Trophoblast cell (in vitro differentiated cells and primary cell): ENCODE measurements at regions not wholly inside any gene's neighbourhood (a gene's known extent, or its start where the extent isn't known, plus 50 kb on each side); places are given as distances from the start of the nearest gene placed in this dataset.

ENCODE experiments used
- DNase-seq, 2 donors: peaks; one replicate each; pipeline ENCODE4 v3.0.0-alpha.2; 2016
- H2AFZ ChIP-seq: 2 replicates; pipeline ENCODE4 v1.6.1; 2013; ENCODE audit warnings: low read length, moderate library complexity, mild to moderate bottlenecking; ENCODE audit not compliant: insufficient read depth, poor library complexity
- H2AK5ac ChIP-seq: 2 replicates; pipeline ENCODE4 v1.6.1; 2013; ENCODE audit warnings: mild to moderate bottlenecking, low read length
- H2BK120ac ChIP-seq: 2 replicates; pipeline ENCODE4 v1.6.1; 2013; ENCODE audit warnings: low read length, mild to moderate bottlenecking, moderate library complexity; ENCODE audit not compliant: insufficient read depth, poor library complexity
- H2BK12ac ChIP-seq: 2 replicates; pipeline ENCODE4 v1.6.1; 2013; ENCODE audit warnings: mild to moderate bottlenecking, low read length, moderate library complexity
- H2BK5ac ChIP-seq: 2 replicates; pipeline ENCODE4 v1.6.1; 2013; ENCODE audit warnings: low read length, low read depth, moderate library complexity, mild to moderate bottlenecking; ENCODE audit not compliant: poor library complexity
- H3K14ac ChIP-seq: 2 replicates; pipeline ENCODE4 v1.6.1; 2013; ENCODE audit warnings: mild to moderate bottlenecking, low read length
- H3K18ac ChIP-seq: 2 replicates; pipeline ENCODE4 v1.6.1; 2013; ENCODE audit warnings: mild to moderate bottlenecking, low read length
- H3K23ac ChIP-seq: 2 replicates; pipeline ENCODE4 v1.6.1; 2013; ENCODE audit warnings: low read length
- H3K27ac ChIP-seq: 2 replicates; pipeline ENCODE4 v1.5.1; 2013; ENCODE audit warnings: low read depth, mild to moderate bottlenecking, inconsistent platforms, low read length, moderate library complexity
- H3K27me3 ChIP-seq: 2 replicates; pipeline ENCODE4 v1.6.1; 2013; ENCODE audit warnings: inconsistent platforms, mild to moderate bottlenecking, low read length, moderate library complexity; ENCODE audit not compliant: insufficient read depth
- H3K36me3 ChIP-seq, 2 experiments: 1 replicate in 1 of 2; 2 replicates in 1 of 2; pipeline ENCODE4 v1.6.1; 2013; ENCODE audit warnings: low read length in 2 of 2, mild to moderate bottlenecking in 2 of 2, moderate library complexity in 1 of 2; ENCODE audit not compliant: insufficient read depth in 2 of 2, control insufficient read depth in 1 of 2
- H3K4ac ChIP-seq: 2 replicates; pipeline ENCODE4 v1.6.1; 2013; ENCODE audit warnings: low read depth, mild to moderate bottlenecking, low read length, moderate library complexity
- H3K4me1 ChIP-seq, 2 experiments: 1 replicate in 1 of 2; 2 replicates in 1 of 2; pipeline ENCODE4 v1.6.1; 2013; ENCODE audit warnings: low read length in 2 of 2, mild to moderate bottlenecking in 2 of 2, moderate library complexity in 1 of 2; ENCODE audit not compliant: insufficient read depth in 2 of 2, control insufficient read depth in 1 of 2
- H3K4me2 ChIP-seq: 2 replicates; pipeline ENCODE4 v1.6.1; 2013; ENCODE audit warnings: inconsistent platforms, mild to moderate bottlenecking, low read length, moderate library complexity
- H3K4me3 ChIP-seq: 2 replicates; pipeline ENCODE4 v1.5.1; 2013; ENCODE audit warnings: mild to moderate bottlenecking, low read depth, low read length, inconsistent platforms
- H3K79me1 ChIP-seq: one replicate; pipeline ENCODE4 v1.6.1; 2013; ENCODE audit warnings: low read length
- H3K79me2 ChIP-seq: 2 replicates; pipeline ENCODE4 v1.6.1; 2013; ENCODE audit warnings: low read length, mild to moderate bottlenecking; ENCODE audit not compliant: control insufficient read depth, insufficient read depth, poor library complexity
- H3K9ac ChIP-seq: 2 replicates; pipeline ENCODE4 v1.6.1; 2013; ENCODE audit warnings: mild to moderate bottlenecking, low read length
- H3K9me3 ChIP-seq: 2 replicates; pipeline ENCODE4 v1.6.1; 2013; ENCODE audit warnings: low read depth, mild to moderate bottlenecking, control low read depth, inconsistent platforms, low read length; ENCODE audit not compliant: insufficient read depth
- H4K12ac ChIP-seq: 2 replicates; pipeline ENCODE4 v1.6.1; 2013; ENCODE audit warnings: low read depth, mild to moderate bottlenecking, low read length, moderate library complexity
- H4K8ac ChIP-seq: 2 replicates; pipeline ENCODE4 v1.6.1; 2013; ENCODE audit warnings: low read depth, mild to moderate bottlenecking, low read length, moderate library complexity
- H4K91ac ChIP-seq: one replicate; pipeline ENCODE4 v1.6.1; 2013; ENCODE audit warnings: low read depth, mild to moderate bottlenecking, low read length, moderate library complexity
- WGBS: extraction: QIAGEN DNeasy Blood & Tissue Kit; methylation state at CpG from one replicate; pipeline ENCODE4 v1.1.7; 2013; ENCODE audit warnings: missing lambda C conversion rate; ENCODE audit not compliant: insufficient read length, insufficient coverage; ENCODE audit errors: extremely low coverage; 5-methylcytosine and 5-hydroxymethylcytosine counted together

DNA sequence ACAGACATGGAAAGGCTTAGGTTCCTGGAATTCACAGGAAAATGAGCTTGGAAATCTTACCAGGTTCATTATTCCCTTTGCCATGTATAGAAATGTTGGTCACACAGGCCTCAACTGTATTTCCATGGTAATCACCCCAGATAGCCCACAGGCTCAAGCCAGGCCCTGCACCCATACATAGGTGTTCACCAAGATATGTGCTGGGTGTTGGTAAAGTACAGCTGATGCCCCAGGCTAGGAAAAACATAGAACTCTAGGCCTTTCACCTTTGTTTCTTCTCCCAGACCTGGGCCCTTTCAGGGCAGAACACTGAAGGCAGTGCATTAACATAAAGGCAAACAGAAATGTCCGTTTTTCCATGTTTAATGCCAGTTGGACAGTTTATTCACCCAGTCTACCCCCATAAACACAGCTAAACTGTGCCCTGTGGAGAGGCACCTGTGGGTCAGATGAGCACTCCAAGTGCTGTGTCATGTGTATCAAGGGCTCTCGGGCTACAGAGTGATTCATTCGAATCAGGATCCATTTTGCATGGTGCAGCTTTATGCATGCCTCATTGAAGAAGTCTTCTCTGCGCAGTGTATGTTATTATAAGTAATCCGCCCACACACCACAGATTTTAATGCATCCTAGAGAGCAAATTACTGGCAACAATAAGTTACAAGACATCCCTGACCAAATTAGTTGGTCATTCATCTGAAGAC is 93.4 kb upstream of the SLC30A5 start:
- Histone ChIP-seq H3K23ac (no peak overlapping the region), H3K79me2 (no peaks in the 10 kb centered on the region), H4K12ac (no peak overlapping the region), H2AK5ac (no peak overlapping the region), H2AFZ (no peak overlapping the region), H3K18ac (no peak overlapping the region), H3K14ac (no peak overlapping the region), H3K4me3 (no peak overlapping the region), H3K79me1 (no peaks in the 10 kb centered on the region), H3K27ac (no peak overlapping the region), H4K8ac (no peak overlapping the region), H4K91ac (no peak overlapping the region), H3K36me3 (no peaks in the 10 kb centered on the region), H3K27me3 (no peaks in the 10 kb centered on the region), H3K9me3 (no peaks in the 10 kb centered on the region), H3K9ac (no peak overlapping the region), H2BK12ac (no peak overlapping the region), H3K4me2 (no peak overlapping the region), H2BK5ac (no peak overlapping the region), H3K4me1 (no peaks in the 10 kb centered on the region), H3K4ac (no peak overlapping the region), H2BK120ac (no peak overlapping the region)
- WGBS: no CpG with 5 or more reads among the region's 5 CpGs
- peak; percentile 80 to 81 for DNase-seq

DNA sequence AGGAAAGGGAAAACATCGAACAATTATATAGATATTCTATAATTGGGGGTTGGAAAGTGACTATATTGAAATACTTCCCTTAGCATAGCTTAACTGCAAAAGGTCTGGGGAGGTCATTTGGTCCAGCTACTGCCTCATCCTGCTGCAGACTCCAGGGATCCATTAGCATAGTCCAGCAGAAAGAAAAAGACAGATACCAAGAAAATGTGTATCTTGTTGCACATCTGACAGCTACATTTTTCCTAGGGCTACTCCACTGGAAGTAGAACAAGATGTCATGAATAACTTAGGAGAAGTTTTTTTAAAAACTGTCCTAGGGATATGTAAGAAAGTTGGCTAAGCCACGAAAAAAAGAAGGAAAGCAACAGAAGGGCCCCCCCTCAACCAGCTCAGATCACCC is 92.9 kb upstream of the SLC30A5 start:
- no peak overlapping the region for H4K12ac ChIP-seq
- H3K36me3 ChIP-seq: no peaks in the 10 kb centered on the region
- no peaks in the 10 kb centered on the region for H3K4me1 ChIP-seq
- DNase-seq: peak in 1 of 2 donors; percentile 52
- H2AK5ac ChIP-seq: no peak overlapping the region
- H3K9ac ChIP-seq: no peak overlapping the region
- H3K4me2 ChIP-seq: no peak overlapping the region
- WGBS: no CpG with 5 or more reads among the region's 2 CpGs
- H3K23ac ChIP-seq: no peak overlapping the region
- no peak overlapping the region for H3K27ac ChIP-seq
- no peak overlapping the region for H3K14ac ChIP-seq
- no peak overlapping the region for H3K4me3 ChIP-seq
- no peaks in the 10 kb centered on the region for H3K27me3 ChIP-seq
- no peak overlapping the region for H4K8ac ChIP-seq
- no peak overlapping the region for H3K4ac ChIP-seq
- H2BK120ac ChIP-seq: no peak overlapping the region
- no peak overlapping the region for H4K91ac ChIP-seq
- H2BK5ac ChIP-seq: no peak overlapping the region
- H3K18ac ChIP-seq: no peak overlapping the region
- no peaks in the 10 kb centered on the region for H3K79me2 ChIP-seq
- H2BK12ac ChIP-seq: no peak overlapping the region
- H2AFZ ChIP-seq: no peak overlapping the region
- no peaks in the 10 kb centered on the region for H3K9me3 ChIP-seq
- H3K79me1 ChIP-seq: no peaks in the 10 kb centered on the region

GRCh38 chr5:69001627-69002026 is 92.2 kb upstream of the SLC30A5 start:
- DNase-seq: peak in 1 of 2 donors; percentile 11
- no CpG with 5 or more reads among the region's 4 CpGs for WGBS
- no peak overlapping the region for H2BK120ac ChIP-seq
- H3K36me3 ChIP-seq: no peaks in the 10 kb centered on the region
- no peak overlapping the region for H3K14ac ChIP-seq
- H3K27me3 ChIP-seq: no peaks in the 10 kb centered on the region
- no peak overlapping the region for H3K18ac ChIP-seq
- H3K4me2 ChIP-seq: no peak overlapping the region
- no peak overlapping the region for H4K12ac ChIP-seq
- H3K79me2 ChIP-seq: no peaks in the 10 kb centered on the region
- no peak overlapping the region for H2BK5ac ChIP-seq
- no peak overlapping the region for H3K4me3 ChIP-seq
- no peaks in the 10 kb centered on the region for H3K9me3 ChIP-seq
- H4K91ac ChIP-seq: no peak overlapping the region
- no peak overlapping the region for H3K4ac ChIP-seq
- H3K4me1 ChIP-seq: no peaks in the 10 kb centered on the region
- no peak overlapping the region for H3K27ac ChIP-seq
- H3K23ac ChIP-seq: no peak overlapping the region
- H2BK12ac ChIP-seq: no peak overlapping the region
- no peak overlapping the region for H2AFZ ChIP-seq
- no peaks in the 10 kb centered on the region for H3K79me1 ChIP-seq
- H4K8ac ChIP-seq: no peak overlapping the region
- H2AK5ac ChIP-seq: no peak overlapping the region
- H3K9ac ChIP-seq: no peak overlapping the region

- Histone ChIP-seq H3K4me3 (no peak overlapping the region), H4K8ac (no peak overlapping the region), H3K79me2 (no peaks in the 10 kb centered on the region), H3K27me3 (no peaks in the 10 kb centered on the region), H3K4me2 (no peak overlapping the region), H3K27ac (no peak overlapping the region), H2BK120ac (no peak overlapping the region), H3K14ac (no peak overlapping the region), H2BK5ac (no peak overlapping the region), H4K12ac (no peak overlapping the region), H3K4me1 (no peaks in the 10 kb centered on the region), H3K18ac (no peak overlapping the region), H3K4ac (no peak overlapping the region), H3K36me3 (no peaks in the 10 kb centered on the region), H3K23ac (no peak overlapping the region), H4K91ac (no peak overlapping the region), H3K9ac (no peak overlapping the region), H3K9me3 (no peaks in the 10 kb centered on the region), H2BK12ac (no peak overlapping the region), H3K79me1 (no peaks in the 10 kb centered on the region), H2AK5ac (no peak overlapping the region), H2AFZ (no peak overlapping the region)
- WGBS: no CpG with 5 or more reads among the region's 3 CpGs
- no peak for DNase-seq
These were observed 89.7 kb upstream of the SLC30A5 start for GRCh38 chr5:69004127-69004526.
